ENCODE measurements at regions not wholly inside any gene's neighbourhood (a gene's known extent, or its start where the extent isn't known, plus 50 kb on each side); places are given as distances from the start of the nearest gene placed in this dataset.

- peak; percentile 46; the same call in 1 of the 2 replicates for TF ChIP-seq ZNF350 (CRISPR knock-in tag; IDR thresholded peaks at IDR 0.05; ENCODE audit: borderline replicate concordance, low read depth)
- no peak for TF ChIP-seq ZBTB42 (CRISPR knock-in tag; IDR thresholded peaks at IDR 0.05)
- TF ChIP-seq RFX1 (IDR thresholded peaks at IDR 0.05) = no peak
- no peak for TF ChIP-seq ZNF570 (CRISPR knock-in tag; IDR thresholded peaks at IDR 0.05; ENCODE audit: borderline replicate concordance)
- TF ChIP-seq NONO (IDR thresholded peaks at IDR 0.05) = no peak
- TF ChIP-seq NONO (CRISPR knock-in tag; conservative IDR thresholded peaks at IDR 0.05) = 0 out of 2 replicates have a peak, but pooled peaks have one; percentile 56
- TF ChIP-seq ZFYVE20 (CRISPR knock-in tag; IDR thresholded peaks at IDR 0.05; ENCODE audit: borderline replicate concordance, low read depth) = no peak
- TF ChIP-seq ZBTB7B (CRISPR knock-in tag; IDR thresholded peaks at IDR 0.05) = no peak
- TF ChIP-seq ZNF792 (CRISPR knock-in tag; IDR thresholded peaks at IDR 0.05) = peak; percentile 55; the same call in 1 of the 2 replicates
- no peak for TF ChIP-seq NFKBIZ (CRISPR knock-in tag; IDR thresholded peaks at IDR 0.05)
- TF ChIP-seq ZNF235 (CRISPR knock-in tag; IDR thresholded peaks at IDR 0.05; ENCODE audit: borderline replicate concordance) = no peak
- TF ChIP-seq KLF15 (CRISPR knock-in tag; IDR thresholded peaks at IDR 0.05; ENCODE audit: borderline replicate concordance) = no peak
- TF ChIP-seq ZNF577 (CRISPR knock-in tag; IDR thresholded peaks at IDR 0.05; ENCODE audit: borderline replicate concordance, low read depth) = no peak
- TF ChIP-seq, protein P1, sequence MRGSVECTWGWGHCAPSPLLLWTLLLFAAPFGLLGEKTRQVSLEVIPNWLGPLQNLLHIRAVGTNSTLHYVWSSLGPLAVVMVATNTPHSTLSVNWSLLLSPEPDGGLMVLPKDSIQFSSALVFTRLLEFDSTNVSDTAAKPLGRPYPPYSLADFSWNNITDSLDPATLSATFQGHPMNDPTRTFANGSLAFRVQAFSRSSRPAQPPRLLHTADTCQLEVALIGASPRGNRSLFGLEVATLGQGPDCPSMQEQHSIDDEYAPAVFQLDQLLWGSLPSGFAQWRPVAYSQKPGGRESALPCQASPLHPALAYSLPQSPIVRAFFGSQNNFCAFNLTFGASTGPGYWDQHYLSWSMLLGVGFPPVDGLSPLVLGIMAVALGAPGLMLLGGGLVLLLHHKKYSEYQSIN (CRISPR knock-in tag; IDR thresholded peaks at IDR 0.05; ENCODE audit: borderline replicate concordance) = no peak
- no peak for TF ChIP-seq REXO4 (CRISPR knock-in tag; IDR thresholded peaks at IDR 0.05; ENCODE audit: borderline replicate concordance)
- no peak for TF ChIP-seq CBX1 (IDR thresholded peaks at IDR 0.05; ENCODE audit: low read depth)
- no peak for TF ChIP-seq NFAT5 (CRISPR knock-in tag; IDR thresholded peaks at IDR 0.05)
- no peak for TF ChIP-seq ZNF850 (CRISPR knock-in tag; conservative IDR thresholded peaks at IDR 0.05)
- no peak for TF ChIP-seq NFE2L2 (IDR thresholded peaks at IDR 0.05; ENCODE audit: low read length)
- peak; percentile 86 for TF ChIP-seq ARID5B (CRISPR knock-in tag; IDR thresholded peaks at IDR 0.05)
Measured at GRCh38 chr9:110125207-110125751, 82.7 kb downstream of the C9orf152 start (continued).
